ENCODE measurements at regions not wholly inside any gene's neighbourhood (a gene's known extent, or its start where the extent isn't known, plus 50 kb on each side); places are given as distances from the start of the nearest gene placed in this dataset.

DNA sequence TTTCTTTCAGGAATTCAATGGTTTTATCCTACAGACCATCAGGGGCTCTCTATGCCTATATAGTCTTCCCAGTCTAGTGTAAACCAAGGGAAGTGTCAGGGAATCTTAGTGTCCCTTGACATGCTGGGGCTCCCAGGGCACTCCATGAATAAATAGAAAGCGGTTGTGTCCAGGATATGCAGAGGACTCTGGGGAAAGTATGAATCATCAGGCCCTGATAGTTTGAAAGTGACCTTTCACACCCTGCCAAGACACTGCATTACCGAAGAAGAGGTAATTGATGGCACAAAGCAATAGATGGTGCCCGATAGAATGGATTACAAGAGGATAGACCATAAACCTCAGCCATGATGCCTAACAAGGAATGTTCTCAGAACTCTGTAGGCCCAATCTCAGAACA lies 163.3 kb upstream of the DAPK1 start:
- H3K27me3 ChIP-seq = peaks cover 0 to 25% (median 0%) of the 10 kb centered on the region in 4 donors
- no peak overlapping the region for H3K27ac ChIP-seq
- peaks cover 0 to 16% (median 5%) of the 10 kb centered on the region in 3 donors for H3K4me1 ChIP-seq
- TF ChIP-seq, protein P1, sequence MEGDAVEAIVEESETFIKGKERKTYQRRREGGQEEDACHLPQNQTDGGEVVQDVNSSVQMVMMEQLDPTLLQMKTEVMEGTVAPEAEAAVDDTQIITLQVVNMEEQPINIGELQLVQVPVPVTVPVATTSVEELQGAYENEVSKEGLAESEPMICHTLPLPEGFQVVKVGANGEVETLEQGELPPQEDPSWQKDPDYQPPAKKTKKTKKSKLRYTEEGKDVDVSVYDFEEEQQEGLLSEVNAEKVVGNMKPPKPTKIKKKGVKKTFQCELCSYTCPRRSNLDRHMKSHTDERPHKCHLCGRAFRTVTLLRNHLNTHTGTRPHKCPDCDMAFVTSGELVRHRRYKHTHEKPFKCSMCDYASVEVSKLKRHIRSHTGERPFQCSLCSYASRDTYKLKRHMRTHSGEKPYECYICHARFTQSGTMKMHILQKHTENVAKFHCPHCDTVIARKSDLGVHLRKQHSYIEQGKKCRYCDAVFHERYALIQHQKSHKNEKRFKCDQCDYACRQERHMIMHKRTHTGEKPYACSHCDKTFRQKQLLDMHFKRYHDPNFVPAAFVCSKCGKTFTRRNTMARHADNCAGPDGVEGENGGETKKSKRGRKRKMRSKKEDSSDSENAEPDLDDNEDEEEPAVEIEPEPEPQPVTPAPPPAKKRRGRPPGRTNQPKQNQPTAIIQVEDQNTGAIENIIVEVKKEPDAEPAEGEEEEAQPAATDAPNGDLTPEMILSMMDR (IDR thresholded peaks at IDR 0.05) = no peak
- TF ChIP-seq POLR2A (IDR thresholded peaks at IDR 0.05) = no peak
- intact Hi-C loops (cut with DNase I) = no loop called here
- DNase-seq = no peak
- no peaks in the 10 kb centered on the region for H3K36me3 ChIP-seq
- H3K9me3 ChIP-seq = peaks cover 0 to 19% (median 15%) of the 10 kb centered on the region in 3 donors
- 85 to 100% methylated on average over 2 to 3 of the region's 3 CpGs for WGBS, 2 donors
- no peak overlapping the region for H3K4me3 ChIP-seq

DNA sequence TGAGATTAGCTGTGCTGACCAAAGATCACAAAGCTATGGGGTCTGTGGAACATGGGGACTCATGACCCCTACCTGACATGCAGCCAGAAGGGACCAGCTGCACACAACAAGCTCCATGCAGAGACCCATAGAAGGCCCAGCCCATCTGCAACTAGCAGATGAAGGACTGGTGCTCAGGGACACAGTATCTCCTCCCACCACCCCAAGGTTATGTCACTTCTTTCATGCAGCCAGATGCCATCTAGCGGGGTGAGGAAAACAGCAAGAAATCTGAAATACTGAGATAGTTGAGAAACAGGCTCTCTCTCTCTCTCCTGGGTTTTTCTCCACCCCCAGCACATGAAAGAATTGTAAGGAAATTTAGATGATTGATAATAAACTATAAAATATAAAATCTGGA lies 161.3 kb upstream of the DAPK1 start:
- TF ChIP-seq, protein P1 (IDR thresholded peaks at IDR 0.05) = no peak
- TF ChIP-seq POLR2A (IDR thresholded peaks at IDR 0.05) = no peak
- peaks cover 0 to 16% (median 5%) of the 10 kb centered on the region in 3 donors for H3K4me1 ChIP-seq
- peaks cover 0 to 25% (median 0%) of the 10 kb centered on the region in 4 donors for H3K27me3 ChIP-seq
- WGBS, 2 donors = 64 to 69% methylated on average over 1 of the region's 1 CpG
- H3K4me3 ChIP-seq = no peak overlapping the region
- H3K9me3 ChIP-seq = peaks cover 0 to 7% (median 6%) of the 10 kb centered on the region in 3 donors
- no peaks in the 10 kb centered on the region for H3K36me3 ChIP-seq
- no peak for DNase-seq
- intact Hi-C loops (cut with DNase I) = loop anchor here (5.0 kb wide), 1 partner anchor 321 kb away; no protein-coding TSS in a partner anchor
- H3K27ac ChIP-seq = no peak overlapping the region

DNA sequence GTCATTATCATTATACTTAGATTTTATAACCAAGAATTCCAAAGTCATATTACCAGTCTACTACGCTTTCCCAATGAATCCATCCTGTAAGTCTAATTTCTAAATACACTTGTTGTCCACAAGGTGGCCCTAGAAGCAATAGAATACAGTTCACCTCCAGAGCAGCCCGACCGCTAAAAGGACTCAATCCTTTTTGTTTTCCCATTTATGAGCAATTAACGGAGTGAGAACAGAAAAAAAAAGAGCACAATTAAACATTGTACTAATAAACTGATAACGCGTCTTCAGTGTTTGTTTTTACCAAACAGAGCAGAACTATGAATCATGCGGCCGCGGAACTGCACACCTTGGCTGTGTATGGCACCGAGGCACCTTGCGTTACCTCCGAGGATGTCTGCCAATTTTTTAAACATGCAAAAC lies 160.7 kb upstream of the DAPK1 start:
- Histone ChIP-seq H3K27ac (no peak overlapping the region), H3K36me3 (no peaks in the 10 kb centered on the region), H3K4me3 (peak overlapping the region in 3 of 4 donors; percentile 19 to 49 (median 34)), H3K9me3 (peaks cover 0 to 2% (median under 1%) of the 10 kb centered on the region in 3 donors), H3K27me3 (peaks cover 0 to 25% (median 0%) of the 10 kb centered on the region in 4 donors), H3K4me1 (peaks cover 0 to 16% (median 5%) of the 10 kb centered on the region in 3 donors)
- TF ChIP-seq, protein P1 (IDR thresholded peaks at IDR 0.05) = peak; percentile 41 to 73 (median 62)
- TF ChIP-seq POLR2A (IDR thresholded peaks at IDR 0.05) = no peak
- WGBS, 2 donors = 1 to 3% methylated on average over 12 of the region's 12 CpGs
- no peak for DNase-seq
- intact Hi-C loops (cut with DNase I) = loop anchor here (5.0 kb wide), 1 partner anchor 320 kb away; no protein-coding TSS in a partner anchor

DNA sequence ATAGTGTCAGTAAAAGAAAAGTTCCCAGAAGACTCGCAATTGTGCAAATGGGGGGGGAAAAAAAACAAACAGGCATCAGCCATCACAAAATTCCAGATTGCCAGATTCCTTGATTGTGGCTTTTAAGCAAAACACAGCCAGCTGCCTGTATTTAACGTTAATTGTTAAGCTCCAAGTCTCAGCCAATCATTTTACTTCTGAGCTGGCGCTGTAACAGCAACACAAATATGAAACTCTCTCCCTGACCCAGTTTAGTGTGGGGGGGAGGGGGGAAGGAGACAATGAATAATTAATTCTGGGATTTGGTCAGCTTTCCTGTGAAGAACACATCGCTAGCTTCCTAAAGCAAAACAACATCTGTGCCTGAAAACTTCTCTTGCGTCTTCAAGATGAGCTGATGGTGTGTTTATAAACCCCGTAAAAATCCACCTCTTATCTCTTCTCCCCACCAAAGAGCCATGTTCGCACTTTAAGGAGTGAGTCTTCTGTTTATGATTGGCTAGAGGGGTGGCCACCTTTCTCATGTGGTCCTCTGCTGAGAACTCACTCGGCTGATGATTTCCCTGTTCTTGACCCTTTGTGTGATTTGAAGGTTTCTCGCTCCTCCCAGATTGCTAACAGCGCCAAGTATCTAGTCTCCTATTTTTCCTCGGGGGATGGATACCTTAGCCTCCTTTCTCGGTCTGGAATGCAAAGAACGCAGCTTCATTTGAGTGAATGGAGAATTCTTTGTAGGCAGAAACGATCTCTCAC lies 160.2 kb upstream of the DAPK1 start:
- Histone ChIP-seq H3K9me3 (no peaks in the 10 kb centered on the region), H3K4me3 (peak overlapping the region in 3 of 4 donors; percentile 19 to 49 (median 34)), H3K4me1 (peaks cover 0 to 16% (median 5%) of the 10 kb centered on the region in 3 donors), H3K36me3 (no peaks in the 10 kb centered on the region), H3K27ac (peak overlapping the region in 1 of 4 donors; percentile 35), H3K27me3 (peaks cover 0 to 25% (median 0%) of the 10 kb centered on the region in 4 donors)
- TF ChIP-seq, protein P1 (IDR thresholded peaks at IDR 0.05) = no peak
- TF ChIP-seq POLR2A (IDR thresholded peaks at IDR 0.05) = no peak
- intact Hi-C loops (cut with DNase I) = loop anchor here (5.0 kb wide), 1 partner anchor 320 kb away; no protein-coding TSS in a partner anchor
- 1 to 7% methylated on average over 14 of the region's 14 CpGs for WGBS, 2 donors
- no peak for DNase-seq
